Activated naive CD4-positive, alpha-beta T cell treated with anti-CD3 and anti-CD28 coated beads, Interleukin-2, amount 50 U/mL, for 16 hours (primary cell): ENCODE measurements at regions not wholly inside any gene's neighbourhood (a gene's known extent, or its start where the extent isn't known, plus 50 kb on each side); places are given as distances from the start of the nearest gene placed in this dataset.

Source experiments
- DNase-seq: peaks from one replicate; pipeline ENCODE4 v3.0.0-alpha.2; 2020

DNA sequence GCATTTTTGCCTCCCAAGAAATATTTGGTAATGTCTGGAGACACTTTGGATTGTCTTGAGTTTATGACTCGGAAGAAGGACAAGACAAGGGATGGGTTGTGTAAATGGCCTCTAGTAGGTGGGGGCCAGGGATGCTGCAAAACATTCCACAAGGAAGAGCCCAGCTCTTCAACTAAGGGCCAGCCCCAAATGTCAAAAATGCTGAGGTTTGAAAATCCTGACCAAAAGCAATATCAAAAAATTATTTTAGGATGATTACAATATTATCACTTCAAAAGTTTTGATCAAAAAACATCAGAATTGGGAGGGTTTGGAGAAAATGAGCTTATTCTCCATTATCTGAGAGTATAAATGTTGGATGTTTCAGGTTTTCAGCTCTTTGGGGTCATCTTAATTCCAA is 248.9 kb upstream of the SLC24A2 start:
- DNase-seq: no peak

DNA sequence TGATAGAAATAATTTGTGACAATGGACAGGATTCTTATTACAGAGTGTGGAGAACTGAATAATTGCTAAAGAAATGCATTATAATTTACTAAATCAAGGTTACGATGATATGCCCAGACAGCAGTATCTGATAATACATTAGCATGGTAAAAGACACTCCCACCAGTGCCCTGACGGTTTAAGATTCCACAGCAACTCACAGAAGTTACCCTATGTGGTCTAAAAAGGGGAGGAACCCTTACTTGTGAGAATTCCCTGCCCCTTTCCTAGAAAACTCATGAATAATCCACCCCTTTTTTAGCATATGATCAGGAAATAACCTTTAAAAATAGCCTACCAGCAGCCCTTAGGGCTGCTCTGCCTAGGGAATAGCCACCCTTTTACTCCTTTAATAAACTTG is 244.7 kb upstream of the SLC24A2 start:
- no peak for DNase-seq

DNA sequence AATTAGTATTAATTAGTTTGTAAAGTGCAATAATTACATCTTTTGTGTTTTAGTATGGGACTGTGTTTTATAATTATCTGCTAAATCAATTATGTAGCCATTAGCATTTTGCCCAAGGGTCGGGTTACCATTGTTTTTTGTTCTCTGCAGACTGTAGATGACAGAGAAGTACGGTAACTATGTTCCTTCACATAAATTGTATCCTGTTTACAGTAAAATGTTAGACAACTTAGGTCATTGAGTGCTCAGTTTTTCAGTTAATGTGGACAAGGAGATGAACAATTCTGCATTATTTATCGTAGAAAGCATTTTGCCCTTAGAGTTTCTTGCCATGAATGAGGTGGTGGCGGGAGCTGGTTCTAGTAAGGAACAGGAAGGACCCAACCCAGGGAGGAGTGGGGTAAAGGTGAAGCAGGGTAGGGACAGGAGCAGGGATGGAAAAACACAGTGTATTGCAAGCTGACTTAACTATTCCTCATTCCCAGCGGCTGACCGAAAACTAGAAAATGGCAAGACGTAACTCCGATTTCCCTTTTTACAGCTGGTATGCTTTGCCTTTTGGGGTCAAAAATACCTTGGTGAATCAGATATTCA is 243.7 kb upstream of the SLC24A2 start:
- no peak for DNase-seq

DNA sequence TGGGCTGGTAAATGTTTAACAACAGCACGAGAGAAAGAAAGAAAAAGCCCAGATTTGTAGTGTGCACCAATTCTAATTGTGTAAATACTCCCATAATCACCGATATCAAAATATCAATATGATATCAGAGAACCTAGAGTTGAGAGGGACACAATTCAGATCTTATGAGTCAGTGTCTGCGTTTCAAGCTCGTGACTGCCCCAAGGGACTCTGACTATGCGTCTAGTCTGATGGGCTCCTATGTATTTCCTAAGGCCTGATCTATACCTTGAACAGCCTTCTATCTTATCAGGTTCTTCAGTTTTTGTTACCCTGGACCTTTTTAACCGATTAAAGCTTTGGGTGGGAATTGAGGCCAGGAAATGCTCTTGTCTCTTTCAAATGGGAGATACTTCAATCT is 243.0 kb upstream of the SLC24A2 start:
- DNase-seq: no peak

DNA sequence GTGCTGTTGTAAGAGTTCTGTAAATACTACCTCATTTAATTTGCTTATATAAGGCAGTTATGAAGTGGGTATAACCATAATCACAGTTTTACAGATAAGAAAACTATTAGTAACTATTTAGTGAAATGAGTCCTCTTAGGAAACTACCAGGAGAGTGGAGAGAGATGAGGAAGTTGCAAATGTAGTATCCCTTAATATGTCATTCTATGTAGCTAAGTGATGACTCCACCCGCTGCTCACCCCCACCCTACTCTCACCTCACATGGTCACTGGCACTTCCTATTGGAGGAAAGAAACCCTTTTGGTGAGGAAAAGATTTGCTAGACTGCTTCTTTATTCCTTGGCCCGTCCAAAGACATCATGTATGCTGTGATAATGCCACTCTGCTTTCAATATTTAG is 241.8 kb upstream of the SLC24A2 start:
- no peak for DNase-seq

DNA sequence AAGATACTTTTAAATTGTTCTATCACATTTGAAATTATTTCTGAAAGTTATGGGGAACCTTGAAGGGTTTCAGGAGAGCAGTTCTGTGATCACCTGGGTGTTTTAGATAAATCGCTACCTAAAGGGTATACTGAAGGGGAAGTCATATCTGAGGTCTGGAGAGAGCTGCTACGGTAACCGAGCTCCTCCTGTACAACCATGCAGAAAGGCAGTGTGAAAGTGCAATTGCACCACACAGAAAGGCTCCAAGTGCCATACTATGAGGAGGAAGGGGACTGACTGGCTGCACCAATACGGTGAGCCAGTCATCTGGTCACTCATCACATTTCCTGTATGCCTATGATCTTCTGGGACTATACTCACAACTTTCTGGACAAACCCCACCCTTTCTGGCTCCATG is 241.4 kb upstream of the SLC24A2 start:
- no peak for DNase-seq

DNA sequence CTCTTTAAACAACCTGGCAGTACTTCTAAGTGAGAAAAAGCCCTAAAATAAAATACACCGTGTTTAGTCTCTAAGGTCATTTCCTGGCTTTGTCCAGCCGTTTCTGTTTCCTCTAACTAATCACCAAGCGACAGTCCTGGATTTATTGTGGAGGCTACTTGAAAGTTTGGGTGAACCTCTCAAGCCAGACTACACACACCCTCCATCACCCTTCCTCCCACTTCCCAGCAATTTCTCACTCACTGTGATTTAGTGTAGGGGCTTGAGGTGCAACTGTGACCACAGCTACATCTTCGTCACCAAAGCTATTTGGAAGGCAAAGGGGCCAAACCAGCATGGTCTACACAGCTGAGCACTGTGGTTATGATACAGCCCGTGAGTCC is 240.0 kb upstream of the SLC24A2 start:
- no peak for DNase-seq

DNA sequence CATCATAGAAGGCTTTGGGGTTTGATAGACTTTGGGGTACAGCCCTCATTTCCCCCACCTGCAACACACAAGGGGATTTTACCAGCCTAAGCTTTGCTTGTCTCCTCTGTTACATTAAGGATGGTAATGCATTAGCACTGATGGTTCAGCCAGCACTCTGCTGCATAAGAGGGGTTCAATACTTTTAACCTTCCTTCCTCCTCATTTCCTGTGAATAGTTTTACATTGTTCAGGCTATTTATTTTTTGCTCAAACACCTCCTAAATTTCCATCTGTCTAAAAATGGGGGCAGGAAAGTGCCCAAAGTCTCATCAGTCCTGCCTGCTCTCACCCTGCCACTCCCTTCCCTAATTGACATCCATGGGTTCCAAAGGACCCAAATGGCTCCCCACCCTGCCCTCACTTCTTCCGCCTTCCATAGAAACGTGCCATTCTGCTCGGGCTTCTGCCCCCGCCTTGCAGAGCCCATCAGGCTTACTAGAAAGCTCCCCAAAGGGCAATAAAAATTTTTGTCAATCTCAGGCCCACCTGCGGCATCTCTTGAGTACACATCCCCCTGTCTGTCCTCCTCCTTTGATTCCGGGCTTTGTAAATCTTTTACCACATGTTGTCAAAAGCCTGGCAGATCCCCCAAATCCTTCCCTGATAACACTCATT is 239.5 kb upstream of the SLC24A2 start:
- no peak for DNase-seq

DNA sequence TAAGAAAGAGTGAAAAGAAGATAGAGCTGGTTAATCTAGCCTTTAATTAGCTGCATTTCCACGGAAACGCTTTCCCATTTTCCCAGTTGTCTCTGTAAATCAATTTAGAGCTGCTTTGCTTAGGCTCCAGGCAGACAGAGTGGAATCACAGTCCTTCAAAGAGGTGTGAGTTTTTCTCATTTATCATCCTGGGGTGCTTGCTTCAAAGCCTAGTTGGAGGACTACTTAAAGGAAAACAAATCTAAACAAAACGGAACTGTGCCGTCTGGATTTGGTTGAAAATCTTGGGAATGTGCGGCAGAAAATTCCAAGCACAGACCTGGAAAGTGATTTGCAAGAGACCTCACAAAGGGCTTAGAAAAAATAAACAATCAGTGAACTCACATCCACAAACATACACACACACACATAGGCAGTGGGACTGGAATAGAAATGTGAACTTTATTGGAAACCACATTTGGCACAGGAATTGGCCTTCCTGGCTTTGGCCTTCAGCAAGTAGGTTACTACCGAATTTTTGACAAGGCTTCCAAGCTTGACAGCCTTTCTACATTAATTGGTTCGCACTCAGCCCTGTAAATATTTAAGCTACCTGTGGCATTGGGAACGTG is 235.2 kb upstream of the SLC24A2 start:
- DNase-seq: no peak

DNA sequence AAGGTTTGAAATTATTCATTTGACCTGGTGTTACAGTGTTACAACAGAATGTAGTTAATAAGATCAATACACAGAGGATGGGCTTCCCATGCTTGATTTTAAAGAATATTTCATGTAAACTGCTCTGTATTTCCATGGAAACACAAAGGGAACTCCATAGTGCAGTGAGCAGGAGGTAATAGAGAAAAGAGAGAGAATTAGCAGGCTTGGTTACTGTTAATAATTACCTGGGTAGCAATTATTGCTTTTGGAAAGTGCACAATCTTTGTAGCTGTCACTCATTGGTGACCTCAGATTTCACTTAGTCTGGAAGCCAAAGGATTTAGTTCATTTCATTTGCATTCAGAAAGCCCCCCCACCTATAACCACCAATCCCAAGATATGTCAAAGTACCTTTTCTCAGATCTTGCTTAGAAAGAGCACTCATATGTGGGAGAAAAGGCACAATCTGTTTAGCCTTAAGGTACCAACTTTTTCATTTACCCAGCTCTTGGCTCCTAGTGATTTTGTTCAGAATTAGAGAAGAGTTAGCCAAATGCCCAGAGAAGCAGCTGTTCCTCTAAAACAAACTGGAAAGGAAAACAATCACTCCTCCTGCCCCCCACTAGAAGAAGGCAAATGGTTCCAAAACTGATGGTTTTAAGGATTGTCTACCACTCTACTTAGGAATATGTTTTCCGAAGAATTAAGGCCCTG is 234.5 kb upstream of the SLC24A2 start:
- DNase-seq: no peak

DNA sequence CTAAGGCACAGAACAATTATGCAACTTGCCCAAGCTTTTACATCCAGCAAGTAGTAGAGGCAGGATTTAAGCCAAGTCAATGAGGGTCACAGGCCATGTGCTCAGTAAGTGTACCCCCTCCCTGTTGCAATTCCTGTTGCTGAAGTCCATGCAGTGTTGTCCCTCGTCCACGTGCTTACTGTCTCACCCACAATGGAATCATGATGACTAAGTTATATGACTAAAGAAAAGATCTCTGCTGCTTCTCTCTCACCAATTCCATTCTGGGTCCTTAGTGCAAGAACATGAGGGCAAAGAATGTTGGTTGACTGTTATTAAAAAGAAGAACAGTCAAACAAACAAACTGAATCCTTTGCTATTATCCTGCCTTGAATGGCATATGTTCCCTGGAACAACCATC is 233.6 kb upstream of the SLC24A2 start:
- DNase-seq: no peak

DNA sequence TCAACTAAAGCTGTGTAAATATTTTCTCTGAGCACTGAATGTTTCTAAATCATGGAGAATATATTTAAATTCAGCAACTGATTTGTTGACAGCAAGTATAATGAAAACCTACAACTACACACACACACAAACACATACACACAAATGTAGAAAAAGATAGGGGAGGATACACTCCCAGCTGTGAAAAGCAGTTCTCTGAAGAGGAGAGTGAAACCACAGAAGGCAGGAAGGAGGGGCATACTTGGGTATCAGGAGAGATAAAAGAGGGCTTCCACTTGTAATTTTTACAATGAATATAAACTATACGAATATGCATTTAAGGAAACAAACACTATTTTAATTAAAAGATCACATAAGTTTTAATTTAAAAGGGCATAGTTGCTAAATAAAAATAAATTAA is 227.8 kb upstream of the SLC24A2 start:
- DNase-seq: no peak

DNA sequence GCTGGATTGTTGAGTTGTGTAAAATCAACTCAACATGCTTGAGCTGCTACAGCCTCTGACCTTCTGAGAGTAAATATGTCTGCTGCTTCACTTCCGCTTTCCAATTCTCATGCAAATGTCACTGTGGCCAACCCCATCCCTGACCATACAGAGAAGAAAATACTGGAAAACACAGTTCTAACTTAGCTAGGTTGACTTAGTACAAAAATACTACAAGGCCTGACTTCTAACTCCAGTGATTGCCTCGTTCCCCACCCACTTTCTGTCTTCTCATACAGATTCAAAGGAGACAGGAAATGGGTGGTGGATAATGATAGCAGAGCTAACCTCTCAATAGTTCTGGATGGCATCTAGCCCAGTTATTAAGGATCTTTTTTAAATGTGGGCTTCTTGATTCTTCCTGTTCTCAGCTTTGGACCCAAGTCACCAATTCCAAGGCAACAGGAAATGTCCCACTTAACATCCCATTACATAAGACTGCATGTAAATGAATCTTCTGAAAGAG is 226.6 kb upstream of the SLC24A2 start:
- no peak for DNase-seq

DNA sequence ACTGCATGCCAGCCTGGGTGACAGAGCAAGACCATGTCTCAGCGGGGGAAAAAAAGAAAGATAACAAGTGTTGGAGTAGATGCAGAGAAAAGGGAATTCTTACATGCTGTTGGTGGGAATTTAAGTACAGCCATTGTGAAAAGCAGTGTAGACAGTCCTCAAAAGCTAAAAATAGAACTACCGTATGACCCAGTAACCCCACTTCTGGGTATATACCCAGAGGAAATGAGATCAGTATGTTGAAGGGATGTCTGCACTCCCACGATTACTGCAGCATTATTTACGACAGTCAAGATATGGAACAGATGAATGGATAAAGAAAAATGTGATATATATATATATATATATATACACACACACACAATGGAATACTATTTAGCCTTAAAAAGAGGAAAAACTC is 225.3 kb upstream of the SLC24A2 start:
- DNase-seq: no peak

DNA sequence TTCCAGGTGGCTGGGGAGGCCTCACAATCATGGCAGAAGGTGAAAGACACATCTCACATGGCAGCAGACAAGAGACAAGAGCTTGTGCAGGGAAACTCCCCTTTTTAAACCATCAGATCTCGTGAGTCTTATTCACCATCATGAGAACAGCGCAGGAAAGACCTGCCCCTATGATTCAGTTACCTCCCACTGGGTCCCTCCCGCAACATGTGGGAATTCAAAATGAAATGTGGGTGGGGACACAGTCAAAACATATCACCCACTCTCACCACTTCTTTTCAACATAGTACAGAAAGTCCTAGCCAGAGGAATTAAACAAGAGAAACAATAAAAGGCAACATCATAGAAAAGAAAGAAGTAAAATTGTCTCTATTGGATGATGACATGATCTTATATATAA is 223.4 kb upstream of the SLC24A2 start:
- peak; percentile 26 for DNase-seq

DNA sequence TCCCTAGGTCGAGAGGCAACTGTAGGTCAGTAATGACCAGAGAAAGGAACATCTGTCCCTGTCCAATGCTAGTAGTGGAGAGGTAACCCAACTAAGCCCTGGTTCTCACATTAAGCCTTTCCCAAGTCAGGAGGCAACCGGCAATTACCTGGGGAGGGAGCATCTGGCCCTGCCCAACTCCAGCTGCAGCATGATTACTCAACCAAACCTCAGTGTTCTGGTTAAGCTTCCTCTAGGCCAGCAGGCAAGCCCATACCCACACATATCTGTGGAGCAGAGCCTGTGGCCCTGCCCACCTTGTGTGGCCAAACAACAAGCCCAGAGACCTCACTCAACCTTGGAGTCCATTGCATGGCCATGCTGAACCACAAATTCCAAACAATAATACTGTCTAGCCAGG is 220.8 kb upstream of the SLC24A2 start:
- DNase-seq: no peak

DNA sequence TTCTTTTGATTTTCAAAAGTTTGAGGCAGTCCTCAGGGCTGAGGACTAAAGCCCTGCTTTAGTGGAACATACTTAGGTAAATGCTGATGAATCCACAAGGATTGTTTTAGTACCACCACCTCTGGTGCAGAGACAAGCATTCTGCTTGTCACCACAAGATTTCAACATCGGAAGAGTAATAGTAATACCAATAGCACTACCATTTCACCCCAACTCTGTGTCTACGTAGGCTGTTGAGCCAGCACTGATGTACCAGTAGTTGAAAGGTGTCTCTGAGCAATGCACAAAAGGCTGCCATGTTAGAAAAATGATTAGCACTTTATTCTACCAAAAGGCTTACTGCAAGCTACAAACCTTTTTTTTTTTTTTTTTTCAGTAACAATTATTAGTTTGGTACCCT is 213.2 kb upstream of the SLC24A2 start:
- no peak for DNase-seq

DNA sequence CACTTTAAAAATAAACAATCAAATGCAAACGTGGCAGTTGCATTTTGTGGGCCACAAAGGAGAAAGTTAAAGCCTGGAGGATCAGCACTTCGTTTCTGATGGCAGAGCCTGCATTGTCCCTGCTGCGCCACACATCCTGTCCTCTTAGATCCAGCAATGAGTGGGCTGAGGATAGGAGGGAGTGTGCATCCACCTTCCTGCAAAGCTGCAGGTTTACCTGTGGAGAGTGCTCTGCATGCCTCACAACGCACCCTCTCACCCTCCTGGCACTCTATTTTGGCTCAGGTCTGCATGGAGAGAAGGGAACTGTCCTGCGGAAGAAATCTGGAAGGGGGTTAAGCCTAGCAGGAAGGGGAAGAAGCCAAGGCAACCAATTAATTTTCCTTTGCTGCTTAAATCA is 212.2 kb upstream of the SLC24A2 start:
- DNase-seq: no peak

DNA sequence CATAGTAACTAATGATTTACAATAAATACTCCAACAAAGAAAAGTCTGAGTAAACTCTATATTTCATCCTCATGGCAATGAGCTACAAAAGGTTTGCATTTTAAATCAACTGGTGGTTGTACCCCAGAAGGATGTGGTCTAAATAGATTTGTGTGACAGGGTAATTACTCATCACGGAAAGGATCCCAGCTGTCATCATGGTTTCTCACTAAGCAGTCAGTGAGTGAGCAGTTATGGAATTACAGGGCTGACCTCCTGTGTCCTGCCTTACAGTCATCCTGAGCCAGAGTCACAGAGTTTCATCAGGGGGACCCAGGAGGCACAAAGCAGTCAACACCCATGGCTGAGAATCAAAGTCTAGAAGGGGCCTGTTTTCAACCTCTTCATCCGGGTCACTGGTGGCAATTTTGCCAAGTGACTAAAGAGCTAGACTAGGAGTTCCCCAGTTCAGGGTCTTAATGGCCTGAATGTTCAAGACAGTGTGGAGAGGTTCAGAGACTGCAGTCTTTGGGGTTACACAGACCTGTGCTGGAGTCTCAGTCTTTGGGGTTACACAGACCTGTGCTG is 210.7 kb upstream of the SLC24A2 start:
- DNase-seq: peak; percentile 46

DNA sequence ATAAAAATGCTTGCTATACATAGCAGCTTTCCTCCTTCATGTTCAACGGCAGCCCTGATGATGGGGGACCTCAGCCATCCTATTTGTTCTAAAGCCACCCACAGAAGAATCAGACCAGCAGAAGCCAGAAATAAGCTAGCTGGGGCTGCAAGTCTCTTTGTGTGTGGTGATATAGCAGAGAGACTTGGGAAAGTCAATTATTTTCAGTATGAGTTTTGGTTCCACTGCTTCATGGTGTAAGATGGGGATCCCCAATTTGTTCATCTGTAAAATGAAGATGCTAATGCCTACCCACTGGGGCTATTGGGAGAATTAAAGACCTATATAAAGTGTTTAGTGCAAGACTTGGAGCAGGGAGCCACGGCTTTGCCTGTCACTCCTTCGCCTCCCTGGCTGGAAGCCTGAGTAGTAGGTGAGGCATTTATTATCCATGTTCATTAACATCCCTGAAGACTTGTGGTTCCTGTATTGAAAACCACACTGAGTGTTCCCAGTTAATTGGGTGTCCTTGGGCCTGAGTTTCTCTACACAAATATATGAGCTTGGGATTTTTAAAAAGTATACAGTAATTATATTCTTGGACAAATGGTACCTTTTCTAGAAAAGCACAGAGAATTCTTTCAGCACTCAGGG is 210.1 kb upstream of the SLC24A2 start:
- DNase-seq: no peak

DNA sequence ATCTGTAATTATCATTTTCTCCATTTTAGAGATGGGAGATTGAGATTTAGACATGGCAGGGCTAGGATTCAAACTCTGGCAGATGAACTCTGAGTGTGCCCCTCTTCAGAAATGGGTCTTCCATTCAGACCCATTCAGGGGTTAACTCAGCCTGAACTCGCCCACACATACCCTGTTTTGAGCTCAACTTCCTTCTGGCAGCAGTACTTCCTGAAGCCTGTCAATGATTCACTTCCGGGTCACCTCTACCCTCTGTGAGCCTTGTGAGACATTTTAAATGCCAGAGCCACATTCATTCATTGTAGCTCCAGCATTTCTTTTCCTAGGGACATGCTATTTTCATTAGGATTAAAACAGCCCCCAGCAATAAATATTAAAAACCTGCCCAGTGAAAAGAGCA is 209.3 kb upstream of the SLC24A2 start:
- DNase-seq: no peak

DNA sequence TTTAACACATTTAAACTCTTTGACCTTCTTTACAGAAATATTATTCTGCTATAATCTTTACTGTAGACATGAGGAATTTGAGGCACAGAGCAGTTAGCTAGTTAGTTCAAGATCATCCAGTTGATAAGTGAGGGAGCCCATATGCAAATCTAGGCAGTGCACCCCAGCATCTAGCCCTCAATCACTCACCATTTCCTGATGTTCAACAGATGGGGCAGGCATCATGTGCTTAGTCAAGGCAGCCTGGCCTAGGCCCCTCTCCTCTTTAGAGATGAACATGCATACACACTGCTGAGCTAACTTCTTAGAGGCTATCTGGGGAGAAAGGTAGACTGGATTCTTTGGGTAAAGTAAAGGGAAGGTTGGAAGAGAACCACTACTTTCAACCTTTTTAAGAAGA is 206.8 kb upstream of the SLC24A2 start:
- no peak for DNase-seq

DNA sequence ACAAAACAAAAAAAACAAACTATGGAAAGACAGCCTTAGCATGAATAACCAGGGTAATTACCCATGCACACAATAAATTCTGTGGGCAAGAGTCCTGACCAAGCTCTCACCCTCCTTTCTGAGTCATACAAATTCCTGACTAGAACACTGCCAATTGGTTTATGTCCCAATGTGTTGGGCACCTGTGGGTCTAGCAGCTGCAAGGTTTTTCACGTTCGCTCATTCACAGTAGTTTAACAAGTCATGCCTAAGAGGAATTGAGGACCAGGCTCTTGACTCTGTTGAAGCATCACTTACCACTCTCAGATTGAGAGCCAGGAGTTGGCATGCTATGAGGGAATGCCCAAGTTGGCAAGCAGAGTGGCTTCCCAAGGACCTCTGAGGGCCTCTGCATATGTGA is 205.5 kb upstream of the SLC24A2 start:
- DNase-seq: no peak
